SK-N-SH treated with all-trans-retinoic acid at 6 μM for 48 hours (cell line): ENCODE measurements at regions not wholly inside any gene's neighbourhood (a gene's known extent, or its start where the extent isn't known, plus 50 kb on each side); places are given as distances from the start of the nearest gene placed in this dataset.
"Not testable (repeated sequence)": the region's sequence is repeated elsewhere in the genome, so short reads cannot be mapped to it uniquely, and the experiment has no call there.

ENCODE experiments used
- ATAC-seq: fragments of 200-7000 bp; cut with Tn5 transposase; 3 replicates; pipeline ENCODE4 v1.9.1; 2020; ENCODE audit warnings: mild to moderate bottlenecking, moderate library complexity
- ARNTL ChIP-seq: fragments of 450-650 bp; formaldehyde crosslinking; IDR thresholded peaks from 2 replicates; pipeline ENCODE4 v1.5.0; 2020; ENCODE audit warnings: low read depth, mild to moderate bottlenecking, moderate library complexity, borderline replicate concordance
- CREB5 ChIP-seq: fragments of 250-450 bp; sonication (Bioruptor Pico); IDR thresholded peaks from 2 replicates; pipeline ENCODE4 v1.5.1; 2020; ENCODE audit warnings: low read depth, mild to moderate bottlenecking, moderate library complexity
- CSDC2 ChIP-seq: fragments of 250-450 bp; sonication (Bioruptor Pico); IDR thresholded peaks from 2 replicates; pipeline ENCODE4 v1.5.0; 2020; ENCODE audit warnings: mild to moderate bottlenecking, moderate library complexity
- CSRNP3 ChIP-seq: fragments of 250-450 bp; sonication (Bioruptor Pico); IDR thresholded peaks from 2 replicates; pipeline ENCODE4 v1.5.1; 2021; ENCODE audit warnings: mild to moderate bottlenecking, moderate library complexity
- ESRRG ChIP-seq: fragments of 250-450 bp; sonication (Bioruptor Pico); IDR thresholded peaks from 2 replicates; pipeline ENCODE4 v1.6.1; 2021; ENCODE audit warnings: mild to moderate bottlenecking
- GLIS3 ChIP-seq: fragments of 250-450 bp; sonication (Bioruptor Pico); IDR thresholded peaks from 2 replicates; pipeline ENCODE4 v1.5.0; 2020; ENCODE audit warnings: mild to moderate bottlenecking, moderate library complexity
- OSR1 ChIP-seq: fragments of 250-450 bp; sonication (Bioruptor Pico); IDR thresholded peaks from 2 replicates; pipeline ENCODE4 v1.8.0; 2022; ENCODE audit warnings: moderate library complexity, mild to moderate bottlenecking, inconsistent platforms
- PATZ1 ChIP-seq: fragments of 250-450 bp; sonication (Bioruptor Pico); IDR thresholded peaks from 2 replicates; pipeline ENCODE4 v1.8.0; 2020; ENCODE audit warnings: mild to moderate bottlenecking, moderate library complexity, borderline replicate concordance
- PPARA ChIP-seq: fragments of 250-450 bp; sonication (Bioruptor Pico); IDR thresholded peaks from 2 replicates; pipeline ENCODE4 v1.5.0; 2020; ENCODE audit warnings: mild to moderate bottlenecking, borderline replicate concordance
- RARB ChIP-seq: fragments of 250-450 bp; sonication (Bioruptor Pico); IDR thresholded peaks from 2 replicates; pipeline ENCODE4 v1.8.0; 2021; ENCODE audit warnings: mild to moderate bottlenecking, moderate library complexity
- SNAI2 ChIP-seq: fragments of 250-450 bp; sonication (Bioruptor Pico); IDR thresholded peaks from 2 replicates; pipeline ENCODE4 v1.5.0; 2020; ENCODE audit warnings: mild to moderate bottlenecking, moderate library complexity
- TOX ChIP-seq: fragments of 250-450 bp; sonication (Bioruptor Pico); IDR thresholded peaks from 2 replicates; pipeline ENCODE4 v1.8.0; 2021; ENCODE audit warnings: mild to moderate bottlenecking, moderate library complexity, borderline replicate concordance
- ZC3H10 ChIP-seq: fragments of 250-450 bp; sonication (Bioruptor Pico); IDR thresholded peaks from 2 replicates; pipeline ENCODE4 v1.5.1; 2021; ENCODE audit warnings: mild to moderate bottlenecking, moderate library complexity
- ZFP30 ChIP-seq: fragments of 450-650 bp; formaldehyde crosslinking; IDR thresholded peaks from 2 replicates; pipeline ENCODE4 v1.5.0; 2022; ENCODE audit warnings: mild to moderate bottlenecking, moderate library complexity
- ZNF565 ChIP-seq: fragments of 450-650 bp; formaldehyde crosslinking; conservative IDR thresholded peaks from 2 replicates; pipeline ENCODE4 v1.5.0; 2020; ENCODE audit warnings: low read depth, mild to moderate bottlenecking, moderate library complexity
- ZNF70 ChIP-seq: fragments of 450-650 bp; formaldehyde crosslinking; IDR thresholded peaks from 2 replicates; pipeline ENCODE4 v1.5.0; 2020; ENCODE audit warnings: mild to moderate bottlenecking, moderate library complexity
- ZNF8 ChIP-seq: fragments of 450-650 bp; formaldehyde crosslinking; IDR thresholded peaks from 2 replicates; pipeline ENCODE4 v1.5.0; 2020; ENCODE audit warnings: mild to moderate bottlenecking, moderate library complexity
- TF ChIP-seq, protein P1 (sequence below): fragments of 250-450 bp; sonication (Bioruptor Pico); IDR thresholded peaks from 2 replicates; pipeline ENCODE4 v1.8.0; 2021; ENCODE audit warnings: low read depth, mild to moderate bottlenecking, moderate library complexity, borderline replicate concordance
- TF ChIP-seq, protein P2 (sequence below): fragments of 250-450 bp; sonication (Bioruptor Pico); IDR thresholded peaks from 2 replicates; pipeline ENCODE4 v1.5.0; 2020; ENCODE audit warnings: mild to moderate bottlenecking, moderate library complexity

- TF ChIP-seq ZFP30 (CRISPR knock-in tag) = no peak
- no peak for ATAC-seq
These were observed 70.1 kb downstream of the CYCS start for GRCh38 chr7:25054819-25055519.

DNA sequence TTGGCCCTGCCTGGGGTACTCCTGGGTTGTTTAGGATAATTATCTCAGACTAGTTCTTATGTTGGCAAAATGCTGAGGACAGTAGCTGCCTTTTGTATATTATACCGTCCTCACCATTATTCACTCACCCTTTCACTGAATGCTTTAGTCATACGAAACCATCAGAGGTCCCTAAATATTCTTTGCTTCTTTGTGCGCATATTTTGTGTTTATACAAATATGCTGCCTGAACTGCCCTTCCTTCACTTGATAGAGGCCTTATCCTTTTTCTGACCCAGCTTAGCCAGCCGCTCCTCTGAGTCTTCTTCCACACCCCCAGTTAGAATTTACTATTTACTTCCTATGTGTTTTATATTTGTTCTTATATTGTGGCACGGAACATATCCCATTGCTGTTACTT, 70.2 kb upstream of the OSBPL3 start:
- TF ChIP-seq SNAI2 (CRISPR knock-in tag) = no peak
- no peak for TF ChIP-seq PATZ1
- TF ChIP-seq RARB = no peak
- no peak for TF ChIP-seq CSDC2 (CRISPR knock-in tag)
- no peak for TF ChIP-seq ZNF70 (CRISPR knock-in tag)
- no peak for TF ChIP-seq ZNF565
- no peak for TF ChIP-seq CREB5 (CRISPR knock-in tag)
- TF ChIP-seq ZC3H10 = no peak
- TF ChIP-seq, protein P1, sequence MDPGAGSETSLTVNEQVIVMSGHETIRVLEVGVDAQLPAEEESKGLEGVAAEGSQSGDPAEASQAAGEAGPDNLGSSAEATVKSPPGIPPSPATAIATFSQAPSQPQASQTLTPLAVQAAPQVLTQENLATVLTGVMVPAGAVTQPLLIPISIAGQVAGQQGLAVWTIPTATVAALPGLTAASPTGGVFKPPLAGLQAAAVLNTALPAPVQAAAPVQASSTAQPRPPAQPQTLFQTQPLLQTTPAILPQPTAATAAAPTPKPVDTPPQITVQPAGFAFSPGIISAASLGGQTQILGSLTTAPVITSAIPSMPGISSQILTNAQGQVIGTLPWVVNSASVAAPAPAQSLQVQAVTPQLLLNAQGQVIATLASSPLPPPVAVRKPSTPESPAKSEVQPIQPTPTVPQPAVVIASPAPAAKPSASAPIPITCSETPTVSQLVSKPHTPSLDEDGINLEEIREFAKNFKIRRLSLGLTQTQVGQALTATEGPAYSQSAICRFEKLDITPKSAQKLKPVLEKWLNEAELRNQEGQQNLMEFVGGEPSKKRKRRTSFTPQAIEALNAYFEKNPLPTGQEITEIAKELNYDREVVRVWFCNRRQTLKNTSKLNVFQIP = no peak
- no peak for TF ChIP-seq CSRNP3 (CRISPR knock-in tag)
- TF ChIP-seq ZNF8 (CRISPR knock-in tag) = no peak
- no peak for TF ChIP-seq OSR1 (CRISPR knock-in tag)
- TF ChIP-seq, protein P2, sequence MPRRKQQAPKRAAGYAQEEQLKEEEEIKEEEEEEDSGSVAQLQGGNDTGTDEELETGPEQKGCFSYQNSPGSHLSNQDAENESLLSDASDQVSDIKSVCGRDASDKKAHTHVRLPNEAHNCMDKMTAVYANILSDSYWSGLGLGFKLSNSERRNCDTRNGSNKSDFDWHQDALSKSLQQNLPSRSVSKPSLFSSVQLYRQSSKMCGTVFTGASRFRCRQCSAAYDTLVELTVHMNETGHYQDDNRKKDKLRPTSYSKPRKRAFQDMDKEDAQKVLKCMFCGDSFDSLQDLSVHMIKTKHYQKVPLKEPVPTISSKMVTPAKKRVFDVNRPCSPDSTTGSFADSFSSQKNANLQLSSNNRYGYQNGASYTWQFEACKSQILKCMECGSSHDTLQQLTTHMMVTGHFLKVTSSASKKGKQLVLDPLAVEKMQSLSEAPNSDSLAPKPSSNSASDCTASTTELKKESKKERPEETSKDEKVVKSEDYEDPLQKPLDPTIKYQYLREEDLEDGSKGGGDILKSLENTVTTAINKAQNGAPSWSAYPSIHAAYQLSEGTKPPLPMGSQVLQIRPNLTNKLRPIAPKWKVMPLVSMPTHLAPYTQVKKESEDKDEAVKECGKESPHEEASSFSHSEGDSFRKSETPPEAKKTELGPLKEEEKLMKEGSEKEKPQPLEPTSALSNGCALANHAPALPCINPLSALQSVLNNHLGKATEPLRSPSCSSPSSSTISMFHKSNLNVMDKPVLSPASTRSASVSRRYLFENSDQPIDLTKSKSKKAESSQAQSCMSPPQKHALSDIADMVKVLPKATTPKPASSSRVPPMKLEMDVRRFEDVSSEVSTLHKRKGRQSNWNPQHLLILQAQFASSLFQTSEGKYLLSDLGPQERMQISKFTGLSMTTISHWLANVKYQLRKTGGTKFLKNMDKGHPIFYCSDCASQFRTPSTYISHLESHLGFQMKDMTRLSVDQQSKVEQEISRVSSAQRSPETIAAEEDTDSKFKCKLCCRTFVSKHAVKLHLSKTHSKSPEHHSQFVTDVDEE (CRISPR knock-in tag) = no peak
- no peak for TF ChIP-seq PPARA (CRISPR knock-in tag)
- no peak for TF ChIP-seq ARNTL
- no peak for TF ChIP-seq ESRRG (CRISPR knock-in tag)
- TF ChIP-seq TOX (CRISPR knock-in tag) = no peak
- no peak for TF ChIP-seq GLIS3 (CRISPR knock-in tag)
- ATAC-seq = no peak

GRCh38 chr7:25048444-25048834, 68.5 kb upstream of the OSBPL3 start:
- TF ChIP-seq ZNF565 (no peak), ARNTL (no peak), CSRNP3 (CRISPR knock-in tag) (no peak)
- no peak for ATAC-seq

DNA sequence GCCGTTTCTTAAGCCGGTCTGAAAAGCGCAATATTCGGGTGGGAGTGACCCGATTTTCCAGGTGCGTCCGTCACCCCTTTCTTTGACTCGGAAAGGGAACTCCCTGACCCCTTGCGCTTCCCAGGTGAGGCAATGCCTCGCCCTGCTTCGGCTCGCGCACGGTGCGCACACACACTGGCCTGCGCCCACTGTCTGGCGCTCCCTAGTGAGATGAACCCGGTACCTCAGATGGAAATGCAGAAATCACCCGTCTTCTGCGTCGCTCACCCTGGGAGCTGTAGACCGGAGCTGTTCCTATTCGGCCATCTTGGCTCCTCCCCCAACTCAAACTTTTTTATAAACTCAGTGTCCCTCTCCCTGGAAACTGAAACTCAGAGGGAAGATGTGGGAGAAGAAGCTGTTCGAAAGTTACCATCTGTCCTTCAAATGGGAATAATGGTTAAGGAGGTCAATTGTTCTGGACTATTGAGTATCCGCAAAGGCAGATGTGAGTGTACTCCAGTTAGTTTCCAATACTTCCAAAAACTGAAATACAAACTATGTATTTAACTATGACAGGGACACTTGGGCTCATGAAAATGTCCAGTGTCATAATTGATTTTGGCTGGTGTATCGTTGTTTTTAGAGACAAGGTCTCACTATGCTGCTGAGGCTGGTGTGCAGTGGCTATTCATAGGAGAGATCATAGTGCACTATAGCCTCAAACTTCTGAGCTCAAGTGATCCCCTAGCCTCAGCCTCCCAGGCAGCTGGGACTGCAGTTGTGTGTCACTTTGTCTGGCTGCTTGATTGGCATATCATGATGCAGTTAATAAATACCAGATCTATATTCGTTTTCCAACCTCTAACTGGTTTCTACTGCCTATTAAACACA, 67.8 kb upstream of the OSBPL3 start:
- not testable (repeated sequence) for ATAC-seq
